ENCODE measurements at regions not wholly inside any gene's neighbourhood (a gene's known extent, or its start where the extent isn't known, plus 50 kb on each side); places are given as distances from the start of the nearest gene placed in this dataset.
"Not testable (repeated sequence)": the region's sequence is repeated elsewhere in the genome, so short reads cannot be mapped to it uniquely, and the experiment has no call there.

GRCh38 chr14:105587482-105588235 is 61.3 kb downstream of the TMEM121 start:
- not testable (repeated sequence) for TF ChIP-seq CTCF, POLR2A (IDR thresholded peaks at IDR 0.05)

Data from stomach (tissue), 4 donors.